Putamen (tissue), 1 donor: ENCODE measurements at regions not wholly inside any gene's neighbourhood (a gene's known extent, or its start where the extent isn't known, plus 50 kb on each side); places are given as distances from the start of the nearest gene placed in this dataset.
"Not testable (repeated sequence)": the region's sequence is repeated elsewhere in the genome, so short reads cannot be mapped to it uniquely, and the experiment has no call there.

Experiments
- DNase-seq: peaks from one replicate; pipeline ENCODE4 v3.0.0-alpha.2; 2016; ENCODE audit warnings: low spot score

GRCh38 chr2:194815475-194815874 lies 841.6 kb upstream of the SLC39A10 start:
- DNase-seq = no peak

- DNase-seq = no peak
These were observed 854.4 kb upstream of the SLC39A10 start for GRCh38 chr2:194802589-194802988.

- not testable (repeated sequence) for DNase-seq
These were observed 870.0 kb upstream of the SLC39A10 start for GRCh38 chr2:194787071-194787470.

- DNase-seq = not testable (repeated sequence)
These were observed 885.6 kb upstream of the SLC39A10 start for GRCh38 chr2:194771394-194771793.

GRCh38 chr2:194769030-194769429 lies 888.0 kb upstream of the SLC39A10 start:
- DNase-seq = no peak

- no peak for DNase-seq
These were observed 891.3 kb upstream of the SLC39A10 start for GRCh38 chr2:194765723-194766122.

- DNase-seq = no peak
These were observed 906.1 kb upstream of the SLC39A10 start for GRCh38 chr2:194750926-194751325.

GRCh38 chr2:194745557-194746146 lies 911.4 kb upstream of the SLC39A10 start:
- no peak for DNase-seq

- DNase-seq = no peak
These were observed 914.3 kb upstream of the SLC39A10 start for GRCh38 chr2:194742706-194743105.

- DNase-seq = no peak
These were observed 917.8 kb upstream of the SLC39A10 start for GRCh38 chr2:194739217-194739616.

- DNase-seq = no peak
These were observed 921.0 kb upstream of the SLC39A10 start for GRCh38 chr2:194735837-194736542.

GRCh38 chr2:194730266-194730665 lies 926.8 kb upstream of the SLC39A10 start:
- DNase-seq = no peak

- DNase-seq = no peak
These were observed 931.9 kb upstream of the SLC39A10 start for GRCh38 chr2:194725169-194725568.

- no peak for DNase-seq
These were observed 933.6 kb upstream of the SLC39A10 start for GRCh38 chr2:194723446-194723845.

- DNase-seq = no peak
These were observed 935.8 kb upstream of the SLC39A10 start for GRCh38 chr2:194721227-194721626.

- no peak for DNase-seq
These were observed 936.6 kb upstream of the SLC39A10 start for GRCh38 chr2:194720462-194720861.

GRCh38 chr2:194718881-194719280 lies 938.1 kb upstream of the SLC39A10 start:
- no peak for DNase-seq

- DNase-seq = no peak
These were observed 942.5 kb upstream of the SLC39A10 start for GRCh38 chr2:194714541-194714940.

- no peak for DNase-seq
These were observed 947.2 kb upstream of the SLC39A10 start for GRCh38 chr2:194709840-194710239.

- DNase-seq = no peak
These were observed 950.8 kb upstream of the SLC39A10 start for GRCh38 chr2:194706179-194706578.

GRCh38 chr2:194705398-194705797 lies 951.6 kb upstream of the SLC39A10 start:
- DNase-seq = no peak

- DNase-seq = peak; percentile 31
These were observed 956.3 kb upstream of the SLC39A10 start for GRCh38 chr2:194700726-194701125.

GRCh38 chr2:194700116-194700515 lies 956.9 kb upstream of the SLC39A10 start:
- DNase-seq = no peak

- no peak for DNase-seq
These were observed 959.0 kb upstream of the SLC39A10 start for GRCh38 chr2:194698012-194698411.
